Hepatocyte (in vitro differentiated cells): ENCODE measurements at regions not wholly inside any gene's neighbourhood (a gene's known extent, or its start where the extent isn't known, plus 50 kb on each side); places are given as distances from the start of the nearest gene placed in this dataset.

ENCODE experiments used
- DNase-seq: peaks from one replicate; pipeline ENCODE4 v3.0.0-alpha.2; 2016; ENCODE audit warnings: low spot score
- H2AFZ ChIP-seq: fragments of 200-600 bp; sonication (generic); 2 replicates; pipeline ENCODE4 v1.6.0; 2016; ENCODE audit warnings: antibody characterized with exemption, mild to moderate bottlenecking
- H3K27ac ChIP-seq: fragments of 200-600 bp; sonication (generic); 2 replicates; pipeline ENCODE4 v1.5.1; 2016; ENCODE audit warnings: mild to moderate bottlenecking
- H3K27me3 ChIP-seq: fragments of 200-600 bp; sonication (generic); 2 replicates; pipeline ENCODE4 v1.6.1; 2016
- H3K36me3 ChIP-seq: fragments of 200-600 bp; sonication (generic); replicated peaks from 2 replicates; pipeline ENCODE4 v1.5.1; 2016; ENCODE audit warnings: low read depth; ENCODE audit not compliant: insufficient read depth
- H3K4me1 ChIP-seq: fragments of 200-600 bp; sonication (generic); 2 replicates; pipeline ENCODE4 v1.5.1; 2016; ENCODE audit warnings: mild to moderate bottlenecking, moderate library complexity; ENCODE audit not compliant: insufficient read depth
- H3K4me2 ChIP-seq: fragments of 200-600 bp; sonication (generic); 2 replicates; pipeline ENCODE4 v1.6.0; 2016
- H3K4me3 ChIP-seq: fragments of 200-600 bp; sonication (generic); 2 replicates; pipeline ENCODE4 v1.5.1; 2016; ENCODE audit warnings: mild to moderate bottlenecking
- H3K79me2 ChIP-seq: fragments of 200-600 bp; sonication (generic); 2 replicates; pipeline ENCODE4 v1.6.0; 2017; ENCODE audit warnings: mild to moderate bottlenecking
- H3K9me2 ChIP-seq: fragments of 200-600 bp; sonication (generic); replicated peaks from 2 replicates; pipeline ENCODE4 v1.6.0; 2017; ENCODE audit warnings: mild to moderate bottlenecking; ENCODE audit not compliant: insufficient read depth
- H3K9me3 ChIP-seq: fragments of 200-600 bp; sonication (generic); 2 replicates; pipeline ENCODE4 v1.5.1; 2016; ENCODE audit warnings: low read depth, mild to moderate bottlenecking
- H4K20me1 ChIP-seq: fragments of 200-600 bp; sonication (generic); 2 replicates; pipeline ENCODE4 v1.6.0; 2016; ENCODE audit warnings: mild to moderate bottlenecking; ENCODE audit not compliant: insufficient read depth, poor library complexity, severe bottlenecking
- CTCF ChIP-seq: fragments of 200-600 bp; sonication (generic); IDR thresholded peaks from 2 replicates; pipeline ENCODE4 v1.5.1; 2016; ENCODE audit warnings: antibody characterized with exemption, mild to moderate bottlenecking; ENCODE audit not compliant: poor library complexity
- EZH2 ChIP-seq: fragments of 200-600 bp; sonication (generic); IDR thresholded peaks from 2 replicates; pipeline ENCODE4 v1.6.1; 2016; ENCODE audit warnings: antibody characterized with exemption, mild to moderate bottlenecking, borderline replicate concordance
- EZH2phosphoT487 ChIP-seq: fragments of 200-600 bp; sonication (generic); IDR thresholded peaks from one replicate; pipeline ENCODE4 v1.6.1; 2018; ENCODE audit warnings: antibody characterized with exemption, mild to moderate bottlenecking, low read depth, moderate library complexity; ENCODE audit not compliant: unreplicated experiment, severe bottlenecking
- WGBS: methylation state at CpG from one replicate; pipeline ENCODE4 v1.1.6; 2016; ENCODE audit warnings: low lambda C conversion rate; ENCODE audit errors: missing lambda C conversion rate; 5-methylcytosine and 5-hydroxymethylcytosine counted together

GRCh38 chr20:48010623-48011022, 225.3 kb upstream of the SULF2 start:
- WGBS: 91% methylated on average over 3 of the region's 3 CpGs
- Histone ChIP-seq H3K9me3 (peaks cover 4% of the 10 kb centered on the region), H3K4me1 (no peaks in the 10 kb centered on the region), H3K27ac (no peak overlapping the region), H3K4me2 (no peak overlapping the region), H2AFZ (no peak overlapping the region), H3K36me3 (no peaks in the 10 kb centered on the region), H3K9me2 (no peaks in the 10 kb centered on the region), H3K4me3 (no peak overlapping the region), H3K27me3 (no peaks in the 10 kb centered on the region), H4K20me1 (no peaks in the 10 kb centered on the region), H3K79me2 (no peaks in the 10 kb centered on the region)
- no peak for DNase-seq
- no peak for TF ChIP-seq CTCF
- no peak for TF ChIP-seq EZH2phosphoT487
- TF ChIP-seq EZH2: no peak

- H3K9me2 ChIP-seq: no peaks in the 10 kb centered on the region
- H3K4me1 ChIP-seq: no peaks in the 10 kb centered on the region
- no peak overlapping the region for H2AFZ ChIP-seq
- TF ChIP-seq EZH2 (no peak), CTCF (no peak), EZH2phosphoT487 (no peak)
- no peak overlapping the region for H3K27ac ChIP-seq
- H3K4me3 ChIP-seq: no peak overlapping the region
- peaks cover 4% of the 10 kb centered on the region for H3K9me3 ChIP-seq
- H3K27me3 ChIP-seq: no peaks in the 10 kb centered on the region
- H3K36me3 ChIP-seq: no peaks in the 10 kb centered on the region
- H4K20me1 ChIP-seq: no peaks in the 10 kb centered on the region
- H3K4me2 ChIP-seq: no peak overlapping the region
- DNase-seq: no peak
- no peaks in the 10 kb centered on the region for H3K79me2 ChIP-seq
- WGBS: 90% methylated on average over 2 of the region's 2 CpGs
Measured at GRCh38 chr20:48008850-48009515, 223.7 kb upstream of the SULF2 start.

- Histone ChIP-seq H3K4me3 (no peak overlapping the region), H3K4me1 (no peaks in the 10 kb centered on the region), H3K27me3 (no peaks in the 10 kb centered on the region), H3K27ac (no peak overlapping the region), H4K20me1 (no peaks in the 10 kb centered on the region), H3K4me2 (no peak overlapping the region), H2AFZ (no peak overlapping the region), H3K79me2 (no peaks in the 10 kb centered on the region), H3K36me3 (no peaks in the 10 kb centered on the region), H3K9me3 (peaks cover 4% of the 10 kb centered on the region), H3K9me2 (no peaks in the 10 kb centered on the region)
- no peak for DNase-seq
- 86% methylated on average over 5 of the region's 5 CpGs for WGBS
- no peak for TF ChIP-seq CTCF
- no peak for TF ChIP-seq EZH2
- no peak for TF ChIP-seq EZH2phosphoT487
Measured at GRCh38 chr20:48007351-48007750, 222.1 kb upstream of the SULF2 start.
